Psoas muscle (tissue), 7 donors: ENCODE measurements at regions not wholly inside any gene's neighbourhood (a gene's known extent, or its start where the extent isn't known, plus 50 kb on each side); places are given as distances from the start of the nearest gene placed in this dataset.

ENCODE experiments used
- ATAC-seq, 4 donors: fragments of 200-7000 bp; cut with Tn5 transposase; one replicate each; pipeline ENCODE4 v1.9.1; 2020; ENCODE audit warnings: moderate library complexity in 3 of 4, mild to moderate bottlenecking in 2 of 4
- DNase-seq, 2 donors: peaks; one replicate each; pipeline ENCODE4 v3.0.0-alpha.2; 2020
- H3K27ac ChIP-seq: fragments of 200-600 bp; one replicate; pipeline ENCODE4 v1.8.0; 2022
- H3K27me3 ChIP-seq, 3 donors: fragments of 200-600 bp in 1 of 3; one replicate each; pipeline versions ENCODE4 v1.6.1 to v1.8.0; 2013 to 2022; ENCODE audit warnings: low read length in 2 of 3, mild to moderate bottlenecking in 2 of 3, moderate library complexity in 1 of 3; ENCODE audit not compliant: insufficient read depth in 3 of 3
- H3K36me3 ChIP-seq, 2 donors: fragments of 200-600 bp in 1 of 2; one replicate each; pipeline versions ENCODE4 v1.6.1 to v1.8.0; 2013 to 2022; ENCODE audit warnings: low read depth in 1 of 2, mild to moderate bottlenecking in 1 of 2, moderate library complexity in 1 of 2; ENCODE audit not compliant: insufficient read depth in 1 of 2
- H3K4me1 ChIP-seq: fragments of 200-600 bp; one replicate; pipeline ENCODE4 v1.8.0; 2022
- H3K4me3 ChIP-seq: fragments of 200-600 bp; one replicate; pipeline ENCODE4 v1.8.0; 2022; ENCODE audit warnings: mild to moderate bottlenecking
- H3K9me3 ChIP-seq: fragments of 200-600 bp; one replicate; pipeline ENCODE4 v1.8.0; 2022
- WGBS, 3 donors: extraction: QIAGEN DNeasy Blood & Tissue Kit; methylation state at CpG; one replicate each; pipeline versions ENCODE4 v1.1.6 to v1.1.7; 2013; 5-methylcytosine and 5-hydroxymethylcytosine counted together
- intact Hi-C, 2 donors: fragments of 100-400 bp; cut with DNase I; formaldehyde crosslinking; loops; one replicate each; pipeline versions ENCODE4 v1.11.0 to v1.14.2; 2022
- TF ChIP-seq, protein P1 (sequence below): fragments of 200-600 bp; IDR thresholded peaks from one replicate; pipeline ENCODE4 v1.8.0; 2022; ENCODE audit warnings: antibody characterized with exemption
- donor health status: healthy with polysubstance abuse.
- donor health status: DM: no; HTN: no; CAD: no; lungs with moderate emphysema.
- donor health status: Bipolar disorder and iron deficiency.
- donor health status: healthy.
- donor health status: DM: yes; HTN: yes; CAD: no.
- donor health status: DM: no; HTN: no; CAD: no.
- donor health status: DM: yes; HTN: yes; CAD: no.

DNA sequence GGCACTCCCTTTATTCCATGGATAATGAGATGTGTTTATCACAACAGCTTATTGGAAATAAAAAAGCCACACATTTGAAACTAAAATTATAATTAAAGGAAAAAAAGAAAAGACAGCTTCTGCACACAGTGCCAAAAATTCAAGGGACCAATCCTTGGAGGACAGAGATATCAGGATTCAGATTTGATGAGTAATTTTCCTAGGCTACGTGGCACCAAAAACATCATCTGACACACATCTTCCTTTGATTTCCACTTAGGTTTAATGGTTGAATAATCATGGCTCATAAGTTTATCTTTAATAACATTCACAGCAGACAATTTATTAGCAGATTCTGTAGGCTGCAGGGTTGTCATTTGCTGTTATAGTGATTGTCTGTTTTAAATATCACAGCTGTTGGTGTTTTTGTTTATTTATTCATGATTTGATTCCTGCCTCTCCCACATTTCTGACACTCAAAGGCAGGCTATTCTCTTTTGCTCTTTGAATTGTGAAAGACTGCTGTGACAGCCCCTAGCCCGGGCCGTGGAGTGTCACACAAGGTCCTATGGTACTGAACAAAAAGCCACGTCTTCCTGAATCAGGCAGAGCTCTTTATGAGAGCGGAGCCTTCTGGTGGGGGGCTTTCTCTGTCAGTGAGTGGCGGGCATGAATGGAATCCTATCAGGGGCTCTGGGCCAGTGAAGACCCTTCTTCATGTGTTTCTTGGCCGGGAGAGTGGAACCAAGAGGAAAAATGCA is 708.5 kb downstream of the SQOR start:
- no peaks in the 10 kb centered on the region for H3K4me1 ChIP-seq
- no peaks in the 10 kb centered on the region for H3K27me3 ChIP-seq
- TF ChIP-seq, protein P1, sequence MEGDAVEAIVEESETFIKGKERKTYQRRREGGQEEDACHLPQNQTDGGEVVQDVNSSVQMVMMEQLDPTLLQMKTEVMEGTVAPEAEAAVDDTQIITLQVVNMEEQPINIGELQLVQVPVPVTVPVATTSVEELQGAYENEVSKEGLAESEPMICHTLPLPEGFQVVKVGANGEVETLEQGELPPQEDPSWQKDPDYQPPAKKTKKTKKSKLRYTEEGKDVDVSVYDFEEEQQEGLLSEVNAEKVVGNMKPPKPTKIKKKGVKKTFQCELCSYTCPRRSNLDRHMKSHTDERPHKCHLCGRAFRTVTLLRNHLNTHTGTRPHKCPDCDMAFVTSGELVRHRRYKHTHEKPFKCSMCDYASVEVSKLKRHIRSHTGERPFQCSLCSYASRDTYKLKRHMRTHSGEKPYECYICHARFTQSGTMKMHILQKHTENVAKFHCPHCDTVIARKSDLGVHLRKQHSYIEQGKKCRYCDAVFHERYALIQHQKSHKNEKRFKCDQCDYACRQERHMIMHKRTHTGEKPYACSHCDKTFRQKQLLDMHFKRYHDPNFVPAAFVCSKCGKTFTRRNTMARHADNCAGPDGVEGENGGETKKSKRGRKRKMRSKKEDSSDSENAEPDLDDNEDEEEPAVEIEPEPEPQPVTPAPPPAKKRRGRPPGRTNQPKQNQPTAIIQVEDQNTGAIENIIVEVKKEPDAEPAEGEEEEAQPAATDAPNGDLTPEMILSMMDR, result no peak
- no peaks in the 10 kb centered on the region for H3K36me3 ChIP-seq
- H3K27ac ChIP-seq, result no peak overlapping the region
- ATAC-seq (no peak), DNase-seq (no peak)
- H3K4me3 ChIP-seq, result no peak overlapping the region
- H3K9me3 ChIP-seq, result no peaks in the 10 kb centered on the region
- intact Hi-C loops, result no loop called here
- WGBS, 3 donors, result 72 to 76% (median 73%) methylated on average over 7 of the region's 7 CpGs

- Histone ChIP-seq H3K27me3 (no peaks in the 10 kb centered on the region), H3K9me3 (no peaks in the 10 kb centered on the region), H3K4me3 (no peak overlapping the region), H3K36me3 (no peaks in the 10 kb centered on the region), H3K27ac (no peak overlapping the region), H3K4me1 (no peaks in the 10 kb centered on the region)
- ATAC-seq (no peak), DNase-seq (no peak)
- TF ChIP-seq, protein P1, result no peak
- intact Hi-C loops, result no loop called here
- 44 to 52% (median 48%) methylated on average over 2 of the region's 2 CpGs for WGBS, 3 donors
Measured at GRCh38 chr15:46344115-46344724, 709.4 kb downstream of the SQOR start.

- Histone ChIP-seq H3K27me3 (no peaks in the 10 kb centered on the region), H3K9me3 (no peaks in the 10 kb centered on the region), H3K36me3 (no peaks in the 10 kb centered on the region), H3K4me1 (no peaks in the 10 kb centered on the region), H3K4me3 (no peak overlapping the region), H3K27ac (no peak overlapping the region)
- ATAC-seq (no peak), DNase-seq (no peak)
- TF ChIP-seq, protein P1, result no peak
- 43 to 51% (median 49%) methylated on average over 3 of the region's 3 CpGs for WGBS, 3 donors
- intact Hi-C loops, result no loop called here
Measured at GRCh38 chr15:46344915-46345314, 710.1 kb downstream of the SQOR start.

- no peaks in the 10 kb centered on the region for H3K4me1 ChIP-seq
- peaks cover 0 to 2% (median 0%) of the 10 kb centered on the region in 3 donors for H3K27me3 ChIP-seq
- ATAC-seq (no peak), DNase-seq (no peak)
- no peaks in the 10 kb centered on the region for H3K9me3 ChIP-seq
- intact Hi-C loops, result no loop called here
- TF ChIP-seq, protein P1, result no peak
- H3K36me3 ChIP-seq, result no peaks in the 10 kb centered on the region
- no peak overlapping the region for H3K27ac ChIP-seq
- 88 to 98% (median 93%) methylated on average over 3 of the region's 3 CpGs for WGBS, 3 donors
- H3K4me3 ChIP-seq, result no peak overlapping the region
Measured at GRCh38 chr15:46354443-46354842, 719.6 kb downstream of the SQOR start.
